ENCODE measurements at regions not wholly inside any gene's neighbourhood (a gene's known extent, or its start where the extent isn't known, plus 50 kb on each side); places are given as distances from the start of the nearest gene placed in this dataset.
"Not testable (repeated sequence)": the region's sequence is repeated elsewhere in the genome, so short reads cannot be mapped to it uniquely, and the experiment has no call there.

GRCh38 chr7:15810383-15810782 is 123.9 kb upstream of the MEOX2 start:
- H3K36me3 ChIP-seq (ENCODE audit: control insufficient read depth in 2 of 2, insufficient read depth in 2 of 2, low read length in 2 of 2); H3K4me3 ChIP-seq (ENCODE audit: low read length in 2 of 2); H3K9ac ChIP-seq (ENCODE audit: low read depth in 1 of 2, low read length in 2 of 2); H3K27ac ChIP-seq (ENCODE audit: low read depth in 2 of 2, low read length in 2 of 2); H3K9me3 ChIP-seq (ENCODE audit: control insufficient read depth in 2 of 2, low read length in 2 of 2); H3K27me3 ChIP-seq (ENCODE audit: control insufficient read depth in 2 of 2, insufficient read depth in 2 of 2, low read length in 2 of 2); H3K4me1 ChIP-seq (ENCODE audit: control insufficient read depth in 2 of 2, insufficient read depth in 2 of 2, low read length in 2 of 2): not testable (repeated sequence)

GRCh38 chr7:15809936-15810335 is 123.5 kb upstream of the MEOX2 start:
- H3K27ac ChIP-seq (ENCODE audit: low read depth in 2 of 2, low read length in 2 of 2); H3K9me3 ChIP-seq (ENCODE audit: control insufficient read depth in 2 of 2, low read length in 2 of 2); H3K9ac ChIP-seq (ENCODE audit: low read depth in 1 of 2, low read length in 2 of 2); H3K36me3 ChIP-seq (ENCODE audit: control insufficient read depth in 2 of 2, insufficient read depth in 2 of 2, low read length in 2 of 2); H3K4me1 ChIP-seq (ENCODE audit: control insufficient read depth in 2 of 2, insufficient read depth in 2 of 2, low read length in 2 of 2); H3K4me3 ChIP-seq (ENCODE audit: low read length in 2 of 2); H3K27me3 ChIP-seq (ENCODE audit: control insufficient read depth in 2 of 2, insufficient read depth in 2 of 2, low read length in 2 of 2): not testable (repeated sequence)

- no peaks in the 10 kb centered on the region for H3K27me3 ChIP-seq (ENCODE audit: control insufficient read depth in 2 of 2, insufficient read depth in 2 of 2, low read length in 2 of 2)
These were observed 119.4 kb upstream of the MEOX2 start for GRCh38 chr7:15805891-15806290.

GRCh38 chr7:15802425-15802824 is 115.9 kb upstream of the MEOX2 start:
- Histone ChIP-seq H3K9ac (ENCODE audit: low read depth in 1 of 2, low read length in 2 of 2) (no peak overlapping the region), H3K4me1 (ENCODE audit: control insufficient read depth in 2 of 2, insufficient read depth in 2 of 2, low read length in 2 of 2) (no peaks in the 10 kb centered on the region), H3K36me3 (ENCODE audit: control insufficient read depth in 2 of 2, insufficient read depth in 2 of 2, low read length in 2 of 2) (no peaks in the 10 kb centered on the region), H3K9me3 (ENCODE audit: control insufficient read depth in 2 of 2, low read length in 2 of 2) (no peaks in the 10 kb centered on the region), H3K27me3 (ENCODE audit: control insufficient read depth in 2 of 2, insufficient read depth in 2 of 2, low read length in 2 of 2) (no peaks in the 10 kb centered on the region), H3K4me3 (ENCODE audit: low read length in 2 of 2) (no peak overlapping the region), H3K27ac (ENCODE audit: low read depth in 2 of 2, low read length in 2 of 2) (no peak overlapping the region)

More at GRCh38 chr7:15805891-15806290, 119.4 kb upstream of the MEOX2 start:
- H3K27ac ChIP-seq (ENCODE audit: low read depth in 2 of 2, low read length in 2 of 2) = no peak overlapping the region
- no peak overlapping the region for H3K9ac ChIP-seq (ENCODE audit: low read depth in 1 of 2, low read length in 2 of 2)
- H3K4me1 ChIP-seq (ENCODE audit: control insufficient read depth in 2 of 2, insufficient read depth in 2 of 2, low read length in 2 of 2) = no peaks in the 10 kb centered on the region
- H3K4me3 ChIP-seq (ENCODE audit: low read length in 2 of 2) = no peak overlapping the region
- H3K36me3 ChIP-seq (ENCODE audit: control insufficient read depth in 2 of 2, insufficient read depth in 2 of 2, low read length in 2 of 2) = no peaks in the 10 kb centered on the region
- H3K9me3 ChIP-seq (ENCODE audit: control insufficient read depth in 2 of 2, low read length in 2 of 2) = no peaks in the 10 kb centered on the region

- H3K27ac ChIP-seq (ENCODE audit: low read depth in 2 of 2, low read length in 2 of 2) = no peak overlapping the region
- no peak overlapping the region for H3K9ac ChIP-seq (ENCODE audit: low read depth in 1 of 2, low read length in 2 of 2)
- H3K9me3 ChIP-seq (ENCODE audit: control insufficient read depth in 2 of 2, low read length in 2 of 2) = no peaks in the 10 kb centered on the region
- H3K4me1 ChIP-seq (ENCODE audit: control insufficient read depth in 2 of 2, insufficient read depth in 2 of 2, low read length in 2 of 2) = no peaks in the 10 kb centered on the region
- H3K36me3 ChIP-seq (ENCODE audit: control insufficient read depth in 2 of 2, insufficient read depth in 2 of 2, low read length in 2 of 2) = no peaks in the 10 kb centered on the region
- H3K4me3 ChIP-seq (ENCODE audit: low read length in 2 of 2) = no peak overlapping the region
- no peaks in the 10 kb centered on the region for H3K27me3 ChIP-seq (ENCODE audit: control insufficient read depth in 2 of 2, insufficient read depth in 2 of 2, low read length in 2 of 2)
These were observed 115.1 kb upstream of the MEOX2 start for GRCh38 chr7:15801551-15801950.

GRCh38 chr7:15801041-15801440 is 114.6 kb upstream of the MEOX2 start:
- H3K4me3 ChIP-seq (ENCODE audit: low read length in 2 of 2) = no peak overlapping the region
- no peaks in the 10 kb centered on the region for H3K36me3 ChIP-seq (ENCODE audit: control insufficient read depth in 2 of 2, insufficient read depth in 2 of 2, low read length in 2 of 2)
- H3K4me1 ChIP-seq (ENCODE audit: control insufficient read depth in 2 of 2, insufficient read depth in 2 of 2, low read length in 2 of 2) = no peaks in the 10 kb centered on the region
- no peak overlapping the region for H3K9ac ChIP-seq (ENCODE audit: low read depth in 1 of 2, low read length in 2 of 2)
- no peaks in the 10 kb centered on the region for H3K9me3 ChIP-seq (ENCODE audit: control insufficient read depth in 2 of 2, low read length in 2 of 2)
- H3K27me3 ChIP-seq (ENCODE audit: control insufficient read depth in 2 of 2, insufficient read depth in 2 of 2, low read length in 2 of 2) = no peaks in the 10 kb centered on the region
- H3K27ac ChIP-seq (ENCODE audit: low read depth in 2 of 2, low read length in 2 of 2) = no peak overlapping the region

- Histone ChIP-seq H3K36me3 (ENCODE audit: control insufficient read depth in 2 of 2, insufficient read depth in 2 of 2, low read length in 2 of 2) (no peaks in the 10 kb centered on the region), H3K4me3 (ENCODE audit: low read length in 2 of 2) (no peak overlapping the region), H3K9me3 (ENCODE audit: control insufficient read depth in 2 of 2, low read length in 2 of 2) (no peaks in the 10 kb centered on the region), H3K4me1 (ENCODE audit: control insufficient read depth in 2 of 2, insufficient read depth in 2 of 2, low read length in 2 of 2) (no peaks in the 10 kb centered on the region), H3K9ac (ENCODE audit: low read depth in 1 of 2, low read length in 2 of 2) (no peak overlapping the region), H3K27ac (ENCODE audit: low read depth in 2 of 2, low read length in 2 of 2) (no peak overlapping the region), H3K27me3 (ENCODE audit: control insufficient read depth in 2 of 2, insufficient read depth in 2 of 2, low read length in 2 of 2) (no peaks in the 10 kb centered on the region)
These were observed 111.6 kb upstream of the MEOX2 start for GRCh38 chr7:15798081-15798480.

GRCh38 chr7:15795393-15795792 is 108.9 kb upstream of the MEOX2 start:
- Histone ChIP-seq H3K9ac (ENCODE audit: low read depth in 1 of 2, low read length in 2 of 2) (no peak overlapping the region), H3K27ac (ENCODE audit: low read depth in 2 of 2, low read length in 2 of 2) (no peak overlapping the region), H3K9me3 (ENCODE audit: control insufficient read depth in 2 of 2, low read length in 2 of 2) (no peaks in the 10 kb centered on the region), H3K4me1 (ENCODE audit: control insufficient read depth in 2 of 2, insufficient read depth in 2 of 2, low read length in 2 of 2) (no peaks in the 10 kb centered on the region), H3K4me3 (ENCODE audit: low read length in 2 of 2) (no peak overlapping the region), H3K36me3 (ENCODE audit: control insufficient read depth in 2 of 2, insufficient read depth in 2 of 2, low read length in 2 of 2) (no peaks in the 10 kb centered on the region), H3K27me3 (ENCODE audit: control insufficient read depth in 2 of 2, insufficient read depth in 2 of 2, low read length in 2 of 2) (no peaks in the 10 kb centered on the region)

- no peaks in the 10 kb centered on the region for H3K27me3 ChIP-seq (ENCODE audit: control insufficient read depth in 2 of 2, insufficient read depth in 2 of 2, low read length in 2 of 2)
- H3K9ac ChIP-seq (ENCODE audit: low read depth in 1 of 2, low read length in 2 of 2) = no peak overlapping the region
- H3K36me3 ChIP-seq (ENCODE audit: control insufficient read depth in 2 of 2, insufficient read depth in 2 of 2, low read length in 2 of 2) = no peaks in the 10 kb centered on the region
- no peaks in the 10 kb centered on the region for H3K9me3 ChIP-seq (ENCODE audit: control insufficient read depth in 2 of 2, low read length in 2 of 2)
- no peaks in the 10 kb centered on the region for H3K4me1 ChIP-seq (ENCODE audit: control insufficient read depth in 2 of 2, insufficient read depth in 2 of 2, low read length in 2 of 2)
- no peak overlapping the region for H3K27ac ChIP-seq (ENCODE audit: low read depth in 2 of 2, low read length in 2 of 2)
- no peak overlapping the region for H3K4me3 ChIP-seq (ENCODE audit: low read length in 2 of 2)
These were observed 108.3 kb upstream of the MEOX2 start for GRCh38 chr7:15794801-15795200.

- H3K9me3 ChIP-seq (ENCODE audit: control insufficient read depth in 2 of 2, low read length in 2 of 2) = no peaks in the 10 kb centered on the region
- H3K27ac ChIP-seq (ENCODE audit: low read depth in 2 of 2, low read length in 2 of 2) = no peak overlapping the region
- no peak overlapping the region for H3K9ac ChIP-seq (ENCODE audit: low read depth in 1 of 2, low read length in 2 of 2)
- H3K4me1 ChIP-seq (ENCODE audit: control insufficient read depth in 2 of 2, insufficient read depth in 2 of 2, low read length in 2 of 2) = no peaks in the 10 kb centered on the region
- no peaks in the 10 kb centered on the region for H3K36me3 ChIP-seq (ENCODE audit: control insufficient read depth in 2 of 2, insufficient read depth in 2 of 2, low read length in 2 of 2)
- H3K4me3 ChIP-seq (ENCODE audit: low read length in 2 of 2) = no peak overlapping the region
- H3K27me3 ChIP-seq (ENCODE audit: control insufficient read depth in 2 of 2, insufficient read depth in 2 of 2, low read length in 2 of 2) = no peaks in the 10 kb centered on the region
These were observed 98.2 kb upstream of the MEOX2 start for GRCh38 chr7:15784694-15785030.

- H3K9ac ChIP-seq (ENCODE audit: low read depth in 1 of 2, low read length in 2 of 2) = no peak overlapping the region
- H3K4me1 ChIP-seq (ENCODE audit: control insufficient read depth in 2 of 2, insufficient read depth in 2 of 2, low read length in 2 of 2) = no peaks in the 10 kb centered on the region
- H3K36me3 ChIP-seq (ENCODE audit: control insufficient read depth in 2 of 2, insufficient read depth in 2 of 2, low read length in 2 of 2) = no peaks in the 10 kb centered on the region
- no peaks in the 10 kb centered on the region for H3K9me3 ChIP-seq (ENCODE audit: control insufficient read depth in 2 of 2, low read length in 2 of 2)
- no peaks in the 10 kb centered on the region for H3K27me3 ChIP-seq (ENCODE audit: control insufficient read depth in 2 of 2, insufficient read depth in 2 of 2, low read length in 2 of 2)
- H3K27ac ChIP-seq (ENCODE audit: low read depth in 2 of 2, low read length in 2 of 2) = no peak overlapping the region
- H3K4me3 ChIP-seq (ENCODE audit: low read length in 2 of 2) = no peak overlapping the region
These were observed 97.7 kb upstream of the MEOX2 start for GRCh38 chr7:15783987-15784693.
